22Rv1 (cell line): ENCODE measurements at regions not wholly inside any gene's neighbourhood (a gene's known extent, or its start where the extent isn't known, plus 50 kb on each side); places are given as distances from the start of the nearest gene placed in this dataset.

Experiments
- ZFX ChIP-seq: fragments of 450-650 bp; IDR thresholded peaks from 2 replicates; pipeline ENCODE4 v1.6.1; 2017; ENCODE audit warnings: antibody characterized with exemption, borderline replicate concordance
- TF ChIP-seq, protein P1 (sequence below): fragments of 450-650 bp; IDR thresholded peaks from 2 replicates; pipeline ENCODE4 v1.5.1; 2017; ENCODE audit warnings: mild to moderate bottlenecking

DNA sequence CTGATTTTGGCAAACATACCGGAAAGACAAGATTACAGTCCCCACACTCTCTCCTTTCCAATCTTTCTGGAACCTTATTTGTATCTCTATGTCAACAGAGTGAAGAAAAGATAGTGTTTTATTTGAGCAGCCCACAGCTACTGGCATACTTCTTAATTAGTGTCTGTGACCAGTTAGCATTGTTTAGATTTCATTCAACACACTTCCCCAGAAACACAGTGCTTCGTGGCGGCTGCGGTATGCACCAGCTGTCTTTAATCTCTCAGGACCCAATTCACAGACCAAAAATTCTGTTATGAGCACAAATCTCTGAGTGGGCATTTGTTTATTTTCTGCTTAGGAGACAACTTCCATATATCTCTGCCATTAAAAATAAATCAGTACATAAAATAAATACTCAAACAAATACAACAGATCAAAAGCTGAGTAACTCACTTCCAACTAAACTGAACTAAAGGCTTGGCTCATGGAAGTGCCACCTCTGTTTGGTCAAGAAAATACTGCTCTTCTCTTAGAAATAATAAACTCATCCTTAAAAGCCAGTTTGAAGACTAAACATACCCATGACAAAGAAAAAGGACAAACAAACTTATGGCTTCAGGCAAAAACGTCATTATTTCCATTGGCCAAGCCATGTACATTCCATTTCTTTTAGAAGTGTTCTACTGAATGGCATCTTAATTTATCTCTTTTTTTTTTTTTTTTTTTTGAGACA lies 392.4 kb downstream of the TXNL1 start:
- TF ChIP-seq, protein P1, sequence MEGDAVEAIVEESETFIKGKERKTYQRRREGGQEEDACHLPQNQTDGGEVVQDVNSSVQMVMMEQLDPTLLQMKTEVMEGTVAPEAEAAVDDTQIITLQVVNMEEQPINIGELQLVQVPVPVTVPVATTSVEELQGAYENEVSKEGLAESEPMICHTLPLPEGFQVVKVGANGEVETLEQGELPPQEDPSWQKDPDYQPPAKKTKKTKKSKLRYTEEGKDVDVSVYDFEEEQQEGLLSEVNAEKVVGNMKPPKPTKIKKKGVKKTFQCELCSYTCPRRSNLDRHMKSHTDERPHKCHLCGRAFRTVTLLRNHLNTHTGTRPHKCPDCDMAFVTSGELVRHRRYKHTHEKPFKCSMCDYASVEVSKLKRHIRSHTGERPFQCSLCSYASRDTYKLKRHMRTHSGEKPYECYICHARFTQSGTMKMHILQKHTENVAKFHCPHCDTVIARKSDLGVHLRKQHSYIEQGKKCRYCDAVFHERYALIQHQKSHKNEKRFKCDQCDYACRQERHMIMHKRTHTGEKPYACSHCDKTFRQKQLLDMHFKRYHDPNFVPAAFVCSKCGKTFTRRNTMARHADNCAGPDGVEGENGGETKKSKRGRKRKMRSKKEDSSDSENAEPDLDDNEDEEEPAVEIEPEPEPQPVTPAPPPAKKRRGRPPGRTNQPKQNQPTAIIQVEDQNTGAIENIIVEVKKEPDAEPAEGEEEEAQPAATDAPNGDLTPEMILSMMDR = no peak
- TF ChIP-seq ZFX = no peak
